ENCODE measurements at regions not wholly inside any gene's neighbourhood (a gene's known extent, or its start where the extent isn't known, plus 50 kb on each side); places are given as distances from the start of the nearest gene placed in this dataset.

- no peak for DNase-seq
These were observed 194.6 kb downstream of the POSTN start for GRCh38 chr13:37403776-37404527.

- no peak for DNase-seq
These were observed 196.8 kb downstream of the POSTN start for GRCh38 chr13:37401721-37402120.

- DNase-seq = no peak
These were observed 201.0 kb downstream of the POSTN start for GRCh38 chr13:37397535-37397934.

- DNase-seq = no peak
These were observed 203.0 kb downstream of the POSTN start for GRCh38 chr13:37395544-37395943.

DNA sequence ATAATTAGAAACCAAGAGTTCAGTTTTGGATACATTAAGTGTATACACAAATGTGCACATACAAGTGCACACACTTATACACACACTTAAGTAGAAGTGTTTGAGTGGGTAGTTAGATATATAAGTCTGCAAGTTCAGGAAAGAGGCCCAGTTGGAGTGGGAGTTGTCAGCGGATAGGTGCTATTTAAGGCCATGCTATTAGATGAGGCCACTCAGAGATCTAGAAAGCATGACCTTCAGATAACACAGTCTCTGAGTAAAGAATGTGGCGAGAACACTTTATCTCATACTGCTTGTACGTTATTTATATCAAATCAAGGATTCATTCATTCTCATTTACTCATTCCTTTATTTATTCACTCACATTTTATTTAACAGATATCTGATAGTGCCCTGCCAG, 206.2 kb downstream of the POSTN start:
- no peak for DNase-seq

DNA sequence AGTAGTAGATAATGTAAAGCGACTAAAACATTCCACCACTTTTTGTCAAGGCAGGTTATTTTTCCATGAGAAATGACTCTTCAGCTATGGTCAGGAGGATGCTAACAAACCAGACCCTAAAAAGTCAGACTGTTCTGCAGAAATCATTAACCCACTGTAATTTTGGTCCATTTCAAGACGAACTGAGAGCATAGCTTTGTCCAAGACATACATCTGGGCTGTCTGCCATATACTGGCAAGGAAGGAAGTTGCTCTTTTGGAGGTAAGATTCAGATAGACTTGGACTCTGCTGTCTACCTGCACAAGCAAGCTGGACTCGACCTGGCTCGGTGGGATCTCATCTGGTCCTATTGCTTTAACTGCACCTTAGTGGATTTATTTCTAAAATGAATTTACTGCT, 207.8 kb downstream of the POSTN start:
- no peak for DNase-seq

GRCh38 chr13:37385956-37386670, 212.5 kb downstream of the POSTN start:
- no peak for DNase-seq

DNA sequence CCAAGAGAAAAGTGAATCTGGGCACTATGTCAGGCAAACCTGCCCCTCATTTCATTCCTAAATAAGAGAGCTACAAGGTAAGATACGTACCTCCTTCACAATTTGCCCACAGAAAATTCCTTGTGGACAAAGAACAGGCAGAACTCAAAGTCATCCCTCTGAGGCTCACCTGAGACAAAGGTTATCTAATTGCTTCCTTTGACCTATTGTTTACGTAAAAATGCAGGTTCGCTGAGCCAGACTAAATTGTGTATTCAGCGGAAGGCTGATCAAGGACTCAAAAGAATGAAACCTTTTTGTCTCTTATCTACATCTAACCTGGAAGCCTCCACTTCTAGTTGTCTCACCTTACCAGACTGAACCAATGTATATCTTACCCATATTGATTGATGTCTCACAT, 213.3 kb downstream of the POSTN start:
- no peak for DNase-seq

GRCh38 chr13:37383856-37384370, 214.7 kb downstream of the POSTN start:
- DNase-seq = peak in 1 of 2 experiments; percentile 13

GRCh38 chr13:37383046-37383445, 215.5 kb downstream of the POSTN start:
- no peak for DNase-seq

- no peak for DNase-seq
These were observed 216.4 kb downstream of the POSTN start for GRCh38 chr13:37382146-37382545.

GRCh38 chr13:37381502-37381901, 217.1 kb downstream of the POSTN start:
- no peak for DNase-seq

DNA sequence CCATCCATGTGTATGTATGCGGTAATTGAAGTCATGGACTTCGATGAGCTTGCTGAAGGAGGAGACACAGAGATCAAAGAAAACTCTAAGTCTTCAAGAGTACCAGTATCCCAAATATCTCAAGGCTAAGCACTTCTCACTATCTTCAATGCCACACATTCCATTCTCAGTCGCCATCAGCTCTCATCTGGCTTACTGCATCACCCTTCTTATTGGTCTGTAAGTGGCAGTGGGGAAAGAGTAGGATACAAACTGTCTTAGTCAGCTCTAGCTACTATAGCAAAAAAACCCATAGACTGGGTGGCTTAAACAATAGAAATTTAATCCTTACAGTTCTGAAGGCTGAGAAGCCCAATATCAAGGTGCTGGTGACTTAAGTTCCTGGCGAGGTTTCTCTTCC, 218.7 kb downstream of the POSTN start:
- no peak for DNase-seq

DNA sequence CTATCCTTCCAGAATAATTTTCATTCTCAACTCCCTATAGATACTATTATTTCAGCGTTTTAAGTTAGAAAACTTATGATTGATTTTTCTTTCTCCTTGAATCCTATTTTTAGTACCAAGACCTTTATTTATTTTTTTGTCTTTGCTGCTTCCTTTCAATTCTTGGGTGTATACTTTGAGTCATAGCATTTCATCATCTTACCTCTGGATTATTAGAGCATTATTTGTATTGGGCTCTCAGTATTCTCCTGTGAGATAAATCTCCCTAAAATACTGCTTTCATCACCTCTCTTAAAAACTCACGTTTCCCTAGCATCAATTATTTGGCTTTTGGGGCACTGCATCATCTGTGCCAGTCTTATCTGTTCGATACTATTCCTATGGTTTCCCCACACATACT, 222.8 kb downstream of the POSTN start:
- no peak for DNase-seq

DNA sequence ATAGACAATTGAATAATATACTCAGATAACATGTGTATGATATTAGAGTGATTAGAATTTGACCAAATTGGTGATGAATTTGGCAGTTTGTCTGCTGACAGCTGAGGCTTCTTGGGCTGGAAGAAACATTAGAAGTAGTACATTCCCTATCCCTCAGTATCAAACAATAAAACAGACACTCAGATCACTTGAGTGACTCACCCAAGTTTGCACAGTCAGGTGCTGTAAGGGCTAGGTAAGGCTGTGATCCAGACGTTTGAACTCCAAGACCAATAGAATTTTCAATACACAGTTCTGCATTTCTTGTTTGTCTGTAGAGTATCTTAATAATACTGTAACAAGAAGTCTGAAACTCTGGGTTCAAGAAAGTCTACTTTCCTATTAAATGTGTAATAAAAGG, 223.5 kb downstream of the POSTN start:
- no peak for DNase-seq

- no peak for DNase-seq
These were observed 229.0 kb downstream of the POSTN start for GRCh38 chr13:37369616-37370015.

- DNase-seq = no peak
These were observed 230.1 kb downstream of the POSTN start for GRCh38 chr13:37368501-37368900.

DNA sequence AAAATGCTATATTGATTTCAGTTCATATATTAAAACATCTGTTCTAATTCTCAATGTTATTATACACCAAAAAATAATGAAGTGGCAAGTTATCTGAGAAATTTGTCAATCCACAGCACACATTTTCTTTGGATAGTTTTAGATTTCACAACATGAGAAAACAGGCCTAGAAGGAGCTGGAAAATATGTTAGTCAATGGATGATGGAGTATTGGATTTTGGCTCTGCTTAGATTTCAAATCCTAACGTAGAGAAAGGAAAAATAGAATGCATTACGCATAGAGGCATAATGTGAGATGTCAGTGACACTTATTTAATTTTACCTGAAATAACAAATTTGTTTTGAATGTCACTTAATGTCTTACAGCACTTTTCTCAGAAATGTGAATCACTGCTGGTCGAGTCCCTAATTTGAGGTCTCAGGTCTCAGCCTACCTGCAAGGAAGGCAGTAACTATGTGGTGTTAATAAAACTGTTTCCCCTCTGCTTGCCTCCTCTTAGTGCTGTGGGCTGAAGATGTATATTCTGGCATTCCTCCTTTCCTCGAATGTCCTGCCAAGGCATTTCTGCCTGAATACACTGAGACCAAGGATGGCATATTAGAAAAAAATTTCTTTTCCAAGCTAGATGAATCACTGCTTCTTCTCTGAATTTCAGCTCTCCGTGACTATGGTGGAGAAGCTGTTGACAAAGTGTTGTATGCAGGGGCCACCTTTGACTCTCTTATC, 232.4 kb downstream of the POSTN start:
- DNase-seq = no peak

DNA sequence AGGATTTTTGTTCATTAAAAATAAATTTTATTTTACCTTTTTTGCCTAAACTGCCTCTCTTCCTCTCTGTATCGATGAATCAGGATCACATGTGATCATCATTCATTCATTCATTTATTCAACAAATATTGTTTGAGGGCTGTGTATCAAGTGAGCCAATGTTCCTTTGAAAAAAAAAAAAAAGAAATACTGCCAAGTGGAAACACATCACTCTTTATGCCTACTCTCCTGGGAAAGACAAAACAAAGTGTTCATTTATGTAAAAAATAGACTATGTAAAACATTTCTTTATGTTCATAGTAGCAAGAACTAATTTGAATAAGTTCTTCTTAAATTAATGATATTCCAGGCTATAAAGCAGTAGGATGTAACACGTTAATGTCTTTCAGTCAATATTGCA, 233.1 kb downstream of the POSTN start:
- DNase-seq = no peak

DNA sequence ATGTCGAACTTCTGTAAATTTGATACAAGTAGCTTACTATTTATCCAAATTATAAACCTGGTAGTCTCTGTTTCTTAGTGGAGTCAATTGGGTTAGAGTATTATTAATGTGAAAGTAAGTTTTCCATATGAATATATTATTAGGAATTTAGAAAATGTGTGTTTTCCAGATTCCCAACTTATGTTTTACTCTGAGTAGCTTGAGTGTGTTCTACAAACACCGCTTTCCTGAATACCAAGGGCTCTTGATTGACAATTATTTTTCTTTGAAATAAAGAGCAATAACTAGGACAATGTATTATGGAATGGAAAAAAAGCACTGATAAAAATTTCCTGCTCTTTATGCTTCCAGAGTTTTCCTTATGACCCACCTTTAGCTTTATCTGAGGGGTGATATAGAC, 233.6 kb downstream of the POSTN start:
- no peak for DNase-seq

- no peak for DNase-seq
These were observed 234.6 kb downstream of the POSTN start for GRCh38 chr13:37364007-37364406.

DNA sequence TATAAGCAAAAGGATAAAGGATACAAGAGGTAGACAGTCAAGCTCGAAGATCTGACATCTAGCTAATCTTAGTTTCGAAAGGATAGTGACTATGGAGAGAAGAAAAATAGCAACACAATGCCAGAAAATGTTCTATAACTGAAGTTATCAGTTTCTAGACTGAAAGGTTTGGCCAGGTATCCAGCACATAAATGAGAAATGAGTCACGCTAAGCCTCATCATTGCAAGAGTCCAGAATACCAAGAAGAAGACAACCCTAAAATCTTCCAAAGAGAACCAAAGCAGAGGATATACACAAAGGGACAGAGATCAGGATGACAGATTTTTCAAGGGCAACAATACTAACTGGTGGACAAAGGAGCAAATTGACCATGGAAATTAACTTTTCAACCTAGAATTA, 237.0 kb downstream of the POSTN start:
- no peak for DNase-seq

DNA sequence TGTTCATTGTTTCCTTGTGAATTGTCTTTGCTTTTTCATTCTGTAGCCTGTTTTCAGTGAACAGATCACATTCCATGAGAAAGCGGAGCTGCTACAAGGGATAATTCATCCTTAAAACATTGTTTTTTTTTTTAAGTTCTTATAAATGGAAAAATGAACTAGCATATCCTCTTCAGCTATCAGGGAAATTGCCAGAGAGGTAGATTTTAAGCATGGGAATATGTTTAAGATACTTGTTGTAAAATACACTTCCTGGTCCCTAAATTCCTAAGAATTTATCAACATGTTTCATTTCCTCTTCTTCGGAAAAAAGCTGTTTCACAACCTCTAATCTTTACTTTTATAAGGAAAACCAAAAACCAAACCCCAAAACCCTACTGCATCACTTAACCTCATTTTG, 238.0 kb downstream of the POSTN start:
- no peak for DNase-seq

DNA sequence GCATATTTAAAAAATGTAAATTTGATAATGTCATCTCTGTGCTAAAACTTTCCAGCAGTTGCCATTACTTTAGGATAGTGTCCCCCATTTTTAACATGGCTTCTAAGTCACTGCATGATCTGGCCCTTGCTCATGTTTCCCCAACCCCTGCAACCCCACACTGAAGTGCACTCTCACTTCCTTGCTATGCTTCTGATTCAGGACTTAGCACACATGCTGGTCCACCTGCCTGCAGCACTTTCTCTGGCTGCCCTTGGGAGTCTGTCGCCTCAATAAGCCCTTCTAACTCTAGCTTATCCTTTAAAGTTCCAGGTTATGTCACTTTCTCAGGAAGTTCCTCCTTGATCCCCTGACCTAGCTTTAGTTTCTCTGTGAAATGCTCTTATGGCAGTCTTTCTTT, 241.0 kb downstream of the POSTN start:
- no peak for DNase-seq
